ENCODE measurements at regions not wholly inside any gene's neighbourhood (a gene's known extent, or its start where the extent isn't known, plus 50 kb on each side); places are given as distances from the start of the nearest gene placed in this dataset.
"Not testable (repeated sequence)": the region's sequence is repeated elsewhere in the genome, so short reads cannot be mapped to it uniquely, and the experiment has no call there.

GRCh38 chr13:69274231-69274630 is 833.4 kb upstream of the ATXN8OS start:
- peak; percentile 70 for DNase-seq (ENCODE audit: low spot score)

- no peak for DNase-seq (ENCODE audit: low spot score)
These were observed 843.0 kb upstream of the ATXN8OS start for GRCh38 chr13:69264362-69265334.

- no peak for DNase-seq (ENCODE audit: low spot score)
These were observed 864.3 kb upstream of the ATXN8OS start for GRCh38 chr13:69243366-69243765.

- DNase-seq (ENCODE audit: low spot score) = no peak
These were observed 873.5 kb upstream of the ATXN8OS start for GRCh38 chr13:69234171-69234570.

- DNase-seq (ENCODE audit: low spot score) = no peak
These were observed 881.2 kb upstream of the ATXN8OS start for GRCh38 chr13:69226427-69226826.

- DNase-seq (ENCODE audit: low spot score) = not testable (repeated sequence)
These were observed 885.8 kb upstream of the ATXN8OS start for GRCh38 chr13:69221633-69222498.

GRCh38 chr13:69213396-69213795 is 894.2 kb upstream of the ATXN8OS start:
- no peak for DNase-seq (ENCODE audit: low spot score)

- DNase-seq (ENCODE audit: low spot score) = no peak
These were observed 903.0 kb upstream of the ATXN8OS start for GRCh38 chr13:69204620-69205019.

- no peak for DNase-seq (ENCODE audit: low spot score)
These were observed 904.6 kb upstream of the ATXN8OS start for GRCh38 chr13:69202996-69203395.

- DNase-seq (ENCODE audit: low spot score) = no peak
These were observed 908.0 kb upstream of the ATXN8OS start for GRCh38 chr13:69199664-69200063.

- DNase-seq (ENCODE audit: low spot score) = no peak
These were observed 908.9 kb upstream of the ATXN8OS start for GRCh38 chr13:69198706-69199105.

- no peak for DNase-seq (ENCODE audit: low spot score)
These were observed 913.5 kb upstream of the ATXN8OS start for GRCh38 chr13:69194130-69194529.

GRCh38 chr13:69180034-69180433 is 927.6 kb upstream of the ATXN8OS start:
- no peak for DNase-seq (ENCODE audit: low spot score)

- DNase-seq (ENCODE audit: low spot score) = no peak
These were observed 929.6 kb upstream of the ATXN8OS start for GRCh38 chr13:69178000-69178399.

- DNase-seq (ENCODE audit: low spot score) = no peak
These were observed 939.2 kb upstream of the ATXN8OS start for GRCh38 chr13:69168436-69168835.

GRCh38 chr13:69155136-69155535 is 952.5 kb upstream of the ATXN8OS start:
- no peak for DNase-seq (ENCODE audit: low spot score)

GRCh38 chr13:69142101-69142500 is 965.5 kb upstream of the ATXN8OS start:
- DNase-seq (ENCODE audit: low spot score) = no peak

GRCh38 chr13:69124996-69125395 is 982.6 kb upstream of the ATXN8OS start:
- peak; percentile 65 for DNase-seq (ENCODE audit: low spot score)

GRCh38 chr13:69109891-69110525 is 997.6 kb upstream of the ATXN8OS start:
- peak; percentile 7 for DNase-seq (ENCODE audit: low spot score)

- DNase-seq (ENCODE audit: low spot score) = peak; percentile 41
These were observed 999.1 kb upstream of the ATXN8OS start for GRCh38 chr13:69108486-69108885.

- DNase-seq (ENCODE audit: low spot score) = no peak
These were observed 1000.2 kb upstream of the ATXN8OS start for GRCh38 chr13:69107436-69107835.

GRCh38 chr13:69101841-69102240 is 1005.8 kb upstream of the ATXN8OS start:
- no peak for DNase-seq (ENCODE audit: low spot score)
